Lower lobe of right lung (tissue), 2 donors: ENCODE measurements at regions not wholly inside any gene's neighbourhood (a gene's known extent, or its start where the extent isn't known, plus 50 kb on each side); places are given as distances from the start of the nearest gene placed in this dataset.

Experiments
- ATAC-seq, 2 donors: fragments of 200-7000 bp; cut with Tn5 transposase; one replicate each; pipeline ENCODE4 v1.9.1; 2020 to 2022; ENCODE audit warnings: mild to moderate bottlenecking in 2 of 2, moderate library complexity in 2 of 2
- DNase-seq: peaks from one replicate; pipeline ENCODE4 v3.0.0-alpha.2; 2020
- H3K27ac ChIP-seq: fragments of 200-600 bp; one replicate; pipeline ENCODE4 v1.8.0; 2022
- H3K27me3 ChIP-seq: fragments of 200-600 bp; one replicate; pipeline ENCODE4 v1.8.0; 2022; ENCODE audit warnings: low read depth
- H3K36me3 ChIP-seq: fragments of 200-600 bp; one replicate; pipeline ENCODE4 v1.8.0; 2022; ENCODE audit warnings: mild to moderate bottlenecking
- H3K4me1 ChIP-seq: fragments of 200-600 bp; one replicate; pipeline ENCODE4 v1.8.0; 2022
- H3K4me3 ChIP-seq: fragments of 200-600 bp; one replicate; pipeline ENCODE4 v1.8.0; 2022; ENCODE audit warnings: mild to moderate bottlenecking
- H3K9me3 ChIP-seq: fragments of 200-600 bp; one replicate; pipeline ENCODE4 v1.8.0; 2022
- intact Hi-C: fragments of 100-400 bp; cut with DNase I; formaldehyde crosslinking; loops from one replicate; pipeline ENCODE4 v1.11.0; 2022
- TF ChIP-seq, protein P1 (sequence below): fragments of 200-600 bp; IDR thresholded peaks from one replicate; pipeline ENCODE4 v1.8.0; 2022; ENCODE audit warnings: antibody characterized with exemption, mild to moderate bottlenecking
- donor health status: DM: no; HTN: yes; CAD: no; lungs with severe emphysema.

- TF ChIP-seq, protein P1, sequence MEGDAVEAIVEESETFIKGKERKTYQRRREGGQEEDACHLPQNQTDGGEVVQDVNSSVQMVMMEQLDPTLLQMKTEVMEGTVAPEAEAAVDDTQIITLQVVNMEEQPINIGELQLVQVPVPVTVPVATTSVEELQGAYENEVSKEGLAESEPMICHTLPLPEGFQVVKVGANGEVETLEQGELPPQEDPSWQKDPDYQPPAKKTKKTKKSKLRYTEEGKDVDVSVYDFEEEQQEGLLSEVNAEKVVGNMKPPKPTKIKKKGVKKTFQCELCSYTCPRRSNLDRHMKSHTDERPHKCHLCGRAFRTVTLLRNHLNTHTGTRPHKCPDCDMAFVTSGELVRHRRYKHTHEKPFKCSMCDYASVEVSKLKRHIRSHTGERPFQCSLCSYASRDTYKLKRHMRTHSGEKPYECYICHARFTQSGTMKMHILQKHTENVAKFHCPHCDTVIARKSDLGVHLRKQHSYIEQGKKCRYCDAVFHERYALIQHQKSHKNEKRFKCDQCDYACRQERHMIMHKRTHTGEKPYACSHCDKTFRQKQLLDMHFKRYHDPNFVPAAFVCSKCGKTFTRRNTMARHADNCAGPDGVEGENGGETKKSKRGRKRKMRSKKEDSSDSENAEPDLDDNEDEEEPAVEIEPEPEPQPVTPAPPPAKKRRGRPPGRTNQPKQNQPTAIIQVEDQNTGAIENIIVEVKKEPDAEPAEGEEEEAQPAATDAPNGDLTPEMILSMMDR = no peak
- Histone ChIP-seq H3K36me3 (no peaks in the 10 kb centered on the region), H3K9me3 (no peaks in the 10 kb centered on the region), H3K4me3 (no peak overlapping the region), H3K4me1 (no peaks in the 10 kb centered on the region), H3K27ac (no peak overlapping the region), H3K27me3 (no peaks in the 10 kb centered on the region)
- intact Hi-C loops = no loop called here
- DNase-seq = no peak
- ATAC-seq = no peak
These were observed 807.2 kb upstream of the NDST4 start for GRCh38 chr4:115920637-115921036.

GRCh38 chr4:115918149-115918548, 804.7 kb upstream of the NDST4 start:
- no peak for ATAC-seq
- intact Hi-C loops = no loop called here
- TF ChIP-seq, protein P1 = no peak

DNA sequence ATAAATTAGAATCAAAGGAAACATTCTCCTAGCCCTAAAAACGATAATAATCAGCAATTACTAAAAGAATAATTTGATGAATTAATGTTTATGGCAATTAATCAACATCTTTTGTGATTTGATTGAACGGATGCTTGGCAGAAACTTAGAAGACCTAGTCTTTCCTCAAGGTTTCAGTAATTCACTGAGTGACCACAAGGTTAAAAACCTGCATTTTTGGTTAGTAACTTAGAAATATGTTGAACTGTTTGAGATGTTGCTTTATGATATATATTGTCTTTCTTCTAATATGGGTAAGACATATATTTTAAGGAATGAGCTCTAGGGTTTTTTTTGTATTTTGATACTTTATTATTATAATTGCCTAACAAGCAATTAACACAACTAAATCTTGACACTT, 793.0 kb upstream of the NDST4 start:
- Histone ChIP-seq H3K4me1 (no peaks in the 10 kb centered on the region), H3K27me3 (no peaks in the 10 kb centered on the region), H3K4me3 (no peak overlapping the region), H3K9me3 (no peaks in the 10 kb centered on the region), H3K36me3 (no peaks in the 10 kb centered on the region), H3K27ac (no peak overlapping the region)
- DNase-seq = no peak
- intact Hi-C loops = no loop called here
- no peak for ATAC-seq
- TF ChIP-seq, protein P1 = no peak

More at GRCh38 chr4:115918149-115918548, 804.7 kb upstream of the NDST4 start:
- Histone ChIP-seq H3K27ac (no peak overlapping the region), H3K9me3 (no peaks in the 10 kb centered on the region), H3K27me3 (no peaks in the 10 kb centered on the region), H3K36me3 (no peaks in the 10 kb centered on the region), H3K4me1 (no peaks in the 10 kb centered on the region), H3K4me3 (no peak overlapping the region)
- no peak for DNase-seq

- no peak overlapping the region for H3K27ac ChIP-seq
- no peak overlapping the region for H3K4me3 ChIP-seq
- no peaks in the 10 kb centered on the region for H3K4me1 ChIP-seq
- ATAC-seq = no peak
- intact Hi-C loops = no loop called here
- H3K27me3 ChIP-seq = no peaks in the 10 kb centered on the region
- no peaks in the 10 kb centered on the region for H3K36me3 ChIP-seq
- DNase-seq = no peak
- TF ChIP-seq, protein P1 = no peak
- H3K9me3 ChIP-seq = no peaks in the 10 kb centered on the region
These were observed 770.4 kb upstream of the NDST4 start for GRCh38 chr4:115883847-115884246.

DNA sequence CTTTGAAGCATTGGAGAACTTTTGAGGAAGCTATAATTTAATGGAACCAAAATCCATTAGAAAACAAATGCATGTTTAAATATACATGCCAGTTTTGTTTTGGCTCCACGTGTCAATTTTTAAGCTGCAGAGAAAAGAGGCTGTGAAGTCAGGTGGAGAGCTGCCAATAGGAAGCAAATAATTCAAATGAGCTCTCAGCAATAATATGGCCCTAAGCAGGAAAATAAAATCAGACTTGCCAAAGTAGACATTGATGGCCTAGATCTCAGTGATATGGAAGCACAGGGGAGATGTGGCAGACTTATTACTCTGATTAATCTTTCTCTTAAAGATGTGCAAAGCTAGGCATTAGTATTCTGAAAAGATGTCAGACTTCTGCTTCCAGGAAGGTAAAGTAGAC, 769.8 kb upstream of the NDST4 start:
- ATAC-seq (no peak), DNase-seq (no peak)
- H3K4me3 ChIP-seq = no peak overlapping the region
- H3K27me3 ChIP-seq = no peaks in the 10 kb centered on the region
- H3K9me3 ChIP-seq = no peaks in the 10 kb centered on the region
- intact Hi-C loops = no loop called here
- H3K27ac ChIP-seq = no peak overlapping the region
- no peaks in the 10 kb centered on the region for H3K36me3 ChIP-seq
- TF ChIP-seq, protein P1 = no peak
- H3K4me1 ChIP-seq = no peaks in the 10 kb centered on the region

DNA sequence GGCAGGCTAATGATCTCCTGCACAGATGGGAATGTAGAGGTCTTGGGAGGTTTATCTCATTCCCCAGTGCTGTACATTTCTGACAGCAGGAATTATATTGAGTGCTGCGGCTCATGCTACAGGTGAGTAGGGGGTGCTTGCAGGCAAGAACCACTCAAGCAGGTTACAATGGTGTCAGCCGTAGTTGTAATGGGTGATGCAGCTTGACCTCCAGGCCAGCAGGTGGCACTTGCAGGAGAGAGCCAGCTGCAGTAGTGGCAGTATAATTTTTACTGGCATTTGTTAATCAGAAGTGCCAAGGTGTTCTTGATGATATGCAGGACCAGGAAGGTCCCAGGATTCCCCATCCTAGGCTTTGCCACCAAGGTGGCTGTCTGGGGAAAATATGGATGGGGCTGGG, 759.6 kb upstream of the NDST4 start:
- Histone ChIP-seq H3K4me3 (no peak overlapping the region), H3K9me3 (no peaks in the 10 kb centered on the region)
- intact Hi-C loops = no loop called here

More for the DNA sequence above, 759.6 kb upstream of the NDST4 start:
- no peak for DNase-seq
- TF ChIP-seq, protein P1 = no peak
- no peaks in the 10 kb centered on the region for H3K27me3 ChIP-seq
- H3K27ac ChIP-seq = no peak overlapping the region
- no peak for ATAC-seq
- no peaks in the 10 kb centered on the region for H3K36me3 ChIP-seq
- H3K4me1 ChIP-seq = no peaks in the 10 kb centered on the region
